ENCODE measurements at regions not wholly inside any gene's neighbourhood (a gene's known extent, or its start where the extent isn't known, plus 50 kb on each side); places are given as distances from the start of the nearest gene placed in this dataset.

DNA sequence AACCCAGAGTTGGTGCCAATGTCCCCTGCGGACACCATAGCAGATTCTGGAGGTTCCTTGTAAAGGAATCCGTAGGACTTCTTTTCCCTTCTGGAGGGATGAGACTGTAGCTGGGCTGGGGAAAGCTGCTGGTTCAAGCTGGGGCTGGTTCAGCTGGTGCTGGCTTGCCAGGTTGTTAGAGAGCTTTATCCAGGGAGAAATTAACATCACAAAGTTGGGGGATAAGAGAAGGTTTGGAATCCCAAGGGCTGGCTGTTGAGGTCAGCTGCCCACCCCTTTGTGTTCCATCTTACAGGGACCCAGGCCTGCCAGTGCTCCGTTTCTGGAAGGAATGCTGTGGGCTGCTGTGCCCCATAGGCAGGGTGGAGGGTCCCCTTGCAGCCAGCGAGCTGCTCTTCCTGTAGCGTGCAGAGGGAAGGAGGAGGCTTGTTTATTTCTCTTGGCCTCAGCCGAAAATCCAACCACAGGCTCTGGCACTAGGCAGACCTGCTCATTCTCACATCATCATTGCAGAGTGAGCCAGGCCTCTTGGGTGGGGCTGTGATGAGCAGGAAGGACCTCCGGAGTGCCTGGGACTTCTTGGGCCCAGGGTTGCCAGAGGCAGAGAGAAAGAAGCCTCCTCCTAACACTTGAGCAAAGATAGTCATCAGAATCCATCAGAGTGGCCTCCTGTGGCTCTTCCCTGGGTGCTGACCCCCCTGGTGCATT, 251.1 kb downstream of the SEC14L1 start (continued):
- TF ChIP-seq PBX3 (CRISPR knock-in tag; IDR thresholded peaks at IDR 0.05; ENCODE audit: borderline replicate concordance) (no peak), ZNF773 (CRISPR knock-in tag; IDR thresholded peaks at IDR 0.05; ENCODE audit: borderline replicate concordance) (no peak), ZSCAN31 (CRISPR knock-in tag; IDR thresholded peaks at IDR 0.05; ENCODE audit: low read depth) (peak; percentile 52), SP5 (CRISPR knock-in tag; IDR thresholded peaks at IDR 0.05; ENCODE audit: borderline replicate concordance, low read depth) (no peak), ZNF678 (CRISPR knock-in tag; IDR thresholded peaks at IDR 0.05) (no peak), ZMYM3 (CRISPR knock-in tag; IDR thresholded peaks at IDR 0.05) (no peak), THAP9 (CRISPR knock-in tag; IDR thresholded peaks at IDR 0.05; ENCODE audit: borderline replicate concordance) (0 out of 2 replicates have a peak, but pooled peaks have one; percentile 61), HNRNPH1 (optimal IDR thresholded peaks at IDR 0.05; ENCODE audit: low read depth, low read length) (no peak), HOXA5 (CRISPR knock-in tag; IDR thresholded peaks at IDR 0.05) (no peak)
- TF ChIP-seq, protein P1, sequence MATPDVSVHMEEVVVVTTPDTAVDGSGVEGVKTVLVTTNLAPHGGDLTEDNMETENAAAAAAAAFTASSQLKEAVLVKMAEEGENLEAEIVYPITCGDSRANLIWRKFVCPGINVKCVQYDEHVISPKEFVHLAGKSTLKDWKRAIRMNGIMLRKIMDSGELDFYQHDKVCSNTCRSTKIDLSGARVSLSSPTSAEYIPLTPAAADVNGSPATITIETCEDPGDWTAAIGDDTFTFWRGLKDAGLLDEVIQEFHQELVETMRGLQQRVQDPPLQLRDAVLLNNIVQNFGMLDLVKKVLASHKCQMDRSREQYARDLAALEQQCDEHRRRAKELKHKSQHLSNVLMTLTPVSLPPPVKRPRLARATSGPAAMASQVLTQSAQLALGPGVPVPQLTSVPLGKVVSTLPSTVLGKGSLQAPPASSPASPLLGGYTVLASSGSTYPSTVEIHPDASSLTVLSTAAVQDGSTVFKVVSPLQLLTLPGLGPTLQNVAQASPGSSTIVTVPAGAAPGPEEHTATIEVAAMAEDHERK (CRISPR knock-in tag; IDR thresholded peaks at IDR 0.05; ENCODE audit: low read depth), result no peak
- TF ChIP-seq, protein P2, sequence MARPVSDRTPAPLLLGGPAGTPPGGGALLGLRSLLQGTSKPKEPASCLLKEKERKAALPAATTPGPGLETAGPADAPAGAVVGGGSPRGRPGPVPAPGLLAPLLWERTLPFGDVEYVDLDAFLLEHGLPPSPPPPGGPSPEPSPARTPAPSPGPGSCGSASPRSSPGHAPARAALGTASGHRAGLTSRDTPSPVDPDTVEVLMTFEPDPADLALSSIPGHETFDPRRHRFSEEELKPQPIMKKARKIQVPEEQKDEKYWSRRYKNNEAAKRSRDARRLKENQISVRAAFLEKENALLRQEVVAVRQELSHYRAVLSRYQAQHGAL (CRISPR knock-in tag; IDR thresholded peaks at IDR 0.05; ENCODE audit: not compliant biosample characterization), result no peak
- TF ChIP-seq, protein P3, sequence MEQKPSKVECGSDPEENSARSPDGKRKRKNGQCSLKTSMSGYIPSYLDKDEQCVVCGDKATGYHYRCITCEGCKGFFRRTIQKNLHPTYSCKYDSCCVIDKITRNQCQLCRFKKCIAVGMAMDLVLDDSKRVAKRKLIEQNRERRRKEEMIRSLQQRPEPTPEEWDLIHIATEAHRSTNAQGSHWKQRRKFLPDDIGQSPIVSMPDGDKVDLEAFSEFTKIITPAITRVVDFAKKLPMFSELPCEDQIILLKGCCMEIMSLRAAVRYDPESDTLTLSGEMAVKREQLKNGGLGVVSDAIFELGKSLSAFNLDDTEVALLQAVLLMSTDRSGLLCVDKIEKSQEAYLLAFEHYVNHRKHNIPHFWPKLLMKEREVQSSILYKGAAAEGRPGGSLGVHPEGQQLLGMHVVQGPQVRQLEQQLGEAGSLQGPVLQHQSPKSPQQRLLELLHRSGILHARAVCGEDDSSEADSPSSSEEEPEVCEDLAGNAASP (CRISPR knock-in tag; IDR thresholded peaks at IDR 0.05; ENCODE audit: borderline replicate concordance), result no peak
- TF ChIP-seq, protein P4, sequence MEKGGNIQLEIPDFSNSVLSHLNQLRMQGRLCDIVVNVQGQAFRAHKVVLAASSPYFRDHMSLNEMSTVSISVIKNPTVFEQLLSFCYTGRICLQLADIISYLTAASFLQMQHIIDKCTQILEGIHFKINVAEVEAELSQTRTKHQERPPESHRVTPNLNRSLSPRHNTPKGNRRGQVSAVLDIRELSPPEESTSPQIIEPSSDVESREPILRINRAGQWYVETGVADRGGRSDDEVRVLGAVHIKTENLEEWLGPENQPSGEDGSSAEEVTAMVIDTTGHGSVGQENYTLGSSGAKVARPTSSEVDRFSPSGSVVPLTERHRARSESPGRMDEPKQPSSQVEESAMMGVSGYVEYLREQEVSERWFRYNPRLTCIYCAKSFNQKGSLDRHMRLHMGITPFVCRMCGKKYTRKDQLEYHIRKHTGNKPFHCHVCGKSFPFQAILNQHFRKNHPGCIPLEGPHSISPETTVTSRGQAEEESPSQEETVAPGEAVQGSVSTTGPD (CRISPR knock-in tag; IDR thresholded peaks at IDR 0.05), result no peak

Data from HepG2 (cell line).